Erythroblast (primary cell): ENCODE measurements at regions not wholly inside any gene's neighbourhood (a gene's known extent, or its start where the extent isn't known, plus 50 kb on each side); places are given as distances from the start of the nearest gene placed in this dataset.

Experiments used
- GATA1 ChIP-seq: IDR thresholded peaks from 2 replicates; pipeline ENCODE4 v1.6.1; 2011; ENCODE audit warnings: low read depth, mild to moderate bottlenecking, control low read depth, low read length, moderate library complexity
- POLR2A ChIP-seq: IDR thresholded peaks from 2 replicates; pipeline ENCODE4 v1.6.1; 2011; ENCODE audit warnings: mild to moderate bottlenecking, low read length

DNA sequence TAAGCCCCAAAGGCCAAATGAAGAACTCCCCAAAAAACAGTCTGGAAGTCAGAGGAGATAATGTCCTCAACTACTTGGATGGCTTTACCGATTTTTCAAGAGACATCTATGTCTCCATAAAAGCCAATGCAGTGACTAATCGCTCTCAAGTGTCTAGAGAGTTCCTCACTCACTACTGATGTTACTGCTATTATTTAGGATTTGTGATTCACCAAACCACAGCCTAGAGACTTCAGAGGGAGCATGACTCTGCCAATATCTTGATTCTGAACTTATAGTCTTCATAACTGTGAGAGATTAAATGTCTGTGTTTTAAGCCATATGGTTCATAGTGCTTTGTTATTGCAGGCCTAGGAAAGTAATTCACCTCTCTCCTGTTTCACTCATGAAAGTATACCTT, 160.2 kb downstream of the IPMK start:
- TF ChIP-seq POLR2A (no peak), GATA1 (no peak)
